Astrocyte of the spinal cord (primary cell): ENCODE measurements at regions not wholly inside any gene's neighbourhood (a gene's known extent, or its start where the extent isn't known, plus 50 kb on each side); places are given as distances from the start of the nearest gene placed in this dataset.

ENCODE experiments used
- DNase-seq: peaks from one replicate; pipeline ENCODE4 v3.0.0; 2011; ENCODE audit warnings: low read depth, low spot score
- H3K4me3 ChIP-seq: 2 replicates; pipeline ENCODE4 v1.5.1; 2011; ENCODE audit warnings: low read depth, mild to moderate bottlenecking, low read length, moderate library complexity
- in situ Hi-C: cut with HindIII; loops from 2 replicates; pipeline ENCODE4 v1.10.0; 2017; ENCODE audit warnings: low sequenced_read_pairs
- TF ChIP-seq, protein P1 (sequence below): IDR thresholded peaks from 2 replicates; pipeline ENCODE4 v1.5.1; 2012; ENCODE audit warnings: low read depth, mild to moderate bottlenecking, low read length, inconsistent platforms

DNA sequence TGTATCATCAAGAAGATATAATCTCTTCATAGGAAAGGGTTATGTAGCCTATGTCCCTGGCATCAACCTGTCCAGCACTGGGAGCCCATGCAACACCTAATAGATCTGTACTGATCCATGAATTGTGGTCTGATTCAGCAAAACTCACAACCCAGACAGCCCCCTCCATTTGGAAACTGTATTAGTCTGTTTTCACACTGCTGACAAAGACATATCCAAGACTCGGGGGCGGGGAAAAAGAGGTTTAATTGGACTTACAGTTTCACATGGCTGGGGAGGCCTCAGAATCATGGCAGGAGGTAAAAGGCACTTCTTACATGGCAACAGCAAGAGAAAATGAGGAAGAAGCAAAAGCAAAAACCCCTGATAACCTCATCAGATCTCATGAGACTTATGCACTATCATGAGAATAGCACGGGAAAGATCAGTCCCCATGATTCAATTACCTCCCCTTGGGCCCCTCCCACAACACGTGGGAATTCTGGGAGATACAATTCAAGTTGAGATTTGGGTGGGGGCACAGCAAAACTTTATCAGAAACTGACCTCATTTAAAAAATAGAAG is 83.3 kb downstream of the TRIM42 start:
- in situ Hi-C loops: no loop called here
- TF ChIP-seq, protein P1, sequence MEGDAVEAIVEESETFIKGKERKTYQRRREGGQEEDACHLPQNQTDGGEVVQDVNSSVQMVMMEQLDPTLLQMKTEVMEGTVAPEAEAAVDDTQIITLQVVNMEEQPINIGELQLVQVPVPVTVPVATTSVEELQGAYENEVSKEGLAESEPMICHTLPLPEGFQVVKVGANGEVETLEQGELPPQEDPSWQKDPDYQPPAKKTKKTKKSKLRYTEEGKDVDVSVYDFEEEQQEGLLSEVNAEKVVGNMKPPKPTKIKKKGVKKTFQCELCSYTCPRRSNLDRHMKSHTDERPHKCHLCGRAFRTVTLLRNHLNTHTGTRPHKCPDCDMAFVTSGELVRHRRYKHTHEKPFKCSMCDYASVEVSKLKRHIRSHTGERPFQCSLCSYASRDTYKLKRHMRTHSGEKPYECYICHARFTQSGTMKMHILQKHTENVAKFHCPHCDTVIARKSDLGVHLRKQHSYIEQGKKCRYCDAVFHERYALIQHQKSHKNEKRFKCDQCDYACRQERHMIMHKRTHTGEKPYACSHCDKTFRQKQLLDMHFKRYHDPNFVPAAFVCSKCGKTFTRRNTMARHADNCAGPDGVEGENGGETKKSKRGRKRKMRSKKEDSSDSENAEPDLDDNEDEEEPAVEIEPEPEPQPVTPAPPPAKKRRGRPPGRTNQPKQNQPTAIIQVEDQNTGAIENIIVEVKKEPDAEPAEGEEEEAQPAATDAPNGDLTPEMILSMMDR: no peak
- no peak for DNase-seq

DNA sequence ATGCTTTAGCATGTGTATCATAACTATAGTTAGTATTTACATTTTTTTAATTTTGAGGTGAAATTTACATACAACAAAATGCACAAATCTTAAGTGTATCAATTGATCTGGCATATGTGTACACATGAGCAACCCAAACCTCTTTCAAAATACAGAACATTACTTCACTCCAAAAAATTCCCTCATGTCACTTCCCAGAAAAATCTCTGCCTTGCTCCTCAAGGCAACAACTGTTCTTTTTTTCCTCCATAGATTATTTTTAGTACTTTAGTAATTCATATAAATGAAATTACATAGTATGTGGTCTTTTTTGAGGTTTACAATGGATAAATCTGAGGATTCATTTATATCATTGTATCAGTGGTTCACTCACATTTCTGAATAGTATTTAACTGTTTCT is 84.9 kb downstream of the TRIM42 start:
- DNase-seq: no peak
- TF ChIP-seq, protein P1: no peak
- in situ Hi-C loops: no loop called here
- no peak overlapping the region for H3K4me3 ChIP-seq

More for the DNA sequence above, 83.3 kb downstream of the TRIM42 start:
- no peak overlapping the region for H3K4me3 ChIP-seq

DNA sequence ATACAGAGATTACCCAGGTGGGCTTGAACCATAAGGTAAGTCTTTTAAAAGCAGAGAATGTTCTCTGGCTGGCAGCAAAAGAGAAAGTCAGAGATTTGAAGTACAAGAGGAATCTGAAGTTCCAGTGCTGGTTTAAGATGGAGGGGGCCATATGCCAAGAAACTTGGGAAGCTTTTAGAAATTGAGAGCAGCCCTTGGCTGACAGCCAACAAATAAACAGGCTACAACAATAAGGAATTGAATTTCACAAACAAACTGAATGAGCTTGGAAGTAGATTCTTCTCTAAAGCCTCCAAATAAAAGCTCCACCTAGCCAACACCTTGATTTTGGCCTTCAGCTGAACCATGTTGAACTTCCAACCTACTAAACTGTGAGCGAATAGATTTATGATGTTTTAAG is 85.7 kb downstream of the TRIM42 start:
- in situ Hi-C loops: no loop called here
- TF ChIP-seq, protein P1: no peak
- no peak overlapping the region for H3K4me3 ChIP-seq
- DNase-seq: no peak

DNA sequence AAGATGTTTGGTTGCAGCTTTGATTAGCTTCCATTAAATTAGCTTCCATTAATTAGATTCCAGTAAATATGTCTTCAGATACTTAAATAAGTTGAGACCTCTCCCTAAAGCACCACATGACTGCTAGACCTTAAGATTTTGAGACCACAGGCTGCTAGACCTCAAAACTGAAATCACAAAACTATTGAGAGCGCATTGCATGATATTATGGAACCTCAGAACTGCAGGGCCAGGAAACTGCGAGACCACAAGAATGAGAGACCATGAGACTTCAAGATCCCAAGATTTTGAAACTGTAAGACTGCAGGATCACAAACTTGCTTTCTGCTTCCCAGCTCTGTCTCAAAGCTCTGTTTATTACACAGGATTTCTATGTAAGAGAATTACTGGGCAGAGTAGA is 87.4 kb downstream of the TRIM42 start:
- in situ Hi-C loops: no loop called here
- no peak for DNase-seq
- TF ChIP-seq, protein P1: no peak
- no peak overlapping the region for H3K4me3 ChIP-seq

DNA sequence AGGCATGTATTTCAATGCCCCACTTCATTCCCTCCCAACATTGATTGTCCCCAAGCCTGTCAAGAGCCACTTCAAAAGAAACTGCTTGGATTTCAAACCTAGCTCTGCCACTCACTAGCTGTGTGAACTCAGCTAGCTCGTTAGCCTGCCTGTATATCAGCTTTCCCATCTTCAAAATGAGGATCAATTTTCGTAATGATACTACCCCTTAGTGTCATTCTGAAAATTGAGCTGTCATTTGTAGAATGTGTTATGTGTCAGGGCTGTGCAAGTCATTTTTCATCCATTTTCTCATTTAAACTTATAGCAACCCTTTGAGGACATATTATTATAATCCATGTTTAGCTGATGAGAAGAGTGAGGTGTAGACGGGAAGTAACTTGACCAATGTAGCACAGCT is 88.6 kb downstream of the TRIM42 start:
- no peak for DNase-seq
- TF ChIP-seq, protein P1: no peak
- in situ Hi-C loops: no loop called here

DNA sequence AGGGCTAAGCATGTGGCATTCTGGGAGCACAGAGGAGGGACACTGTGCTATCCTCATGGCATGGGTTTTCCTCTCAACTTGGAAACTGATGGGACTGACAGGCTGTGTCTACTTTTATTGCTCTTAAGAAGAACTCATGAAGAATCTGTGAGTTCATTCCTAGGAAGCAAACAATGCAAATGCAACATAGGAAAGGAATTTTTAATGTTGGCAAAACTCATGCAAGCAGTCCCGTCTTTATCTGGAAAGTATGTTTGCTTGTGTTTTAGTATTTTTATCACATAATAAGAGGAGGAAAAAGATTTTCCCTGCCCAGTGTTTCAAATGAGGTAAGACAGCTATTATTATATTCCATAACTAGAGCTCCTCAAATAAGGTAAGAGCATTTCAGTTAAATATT is 89.7 kb downstream of the TRIM42 start:
- TF ChIP-seq, protein P1: no peak
- no peak overlapping the region for H3K4me3 ChIP-seq
- in situ Hi-C loops: no loop called here
- DNase-seq: no peak

More for the DNA sequence above, 88.6 kb downstream of the TRIM42 start:
- H3K4me3 ChIP-seq: no peak overlapping the region

DNA sequence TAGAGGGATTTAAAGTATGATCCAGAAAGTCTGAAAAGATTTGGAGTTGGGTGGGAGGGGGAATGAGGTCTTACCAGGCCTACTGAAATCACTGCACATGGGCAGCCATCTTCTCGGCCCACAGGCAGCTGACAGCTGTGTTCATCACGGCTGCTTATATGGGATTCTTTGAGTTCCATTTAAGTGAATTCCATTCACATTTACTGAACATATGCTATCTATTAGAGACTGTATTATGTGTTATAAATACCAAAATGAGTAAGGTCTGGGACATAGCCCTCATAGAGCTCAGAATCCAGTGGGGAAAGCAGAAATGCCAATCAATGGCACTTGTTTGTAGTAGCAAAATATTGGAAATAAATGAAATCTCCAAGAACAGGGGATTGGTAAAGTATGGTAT is 91.1 kb downstream of the TRIM42 start:
- in situ Hi-C loops: no loop called here
- no peak overlapping the region for H3K4me3 ChIP-seq
- DNase-seq: no peak
- TF ChIP-seq, protein P1: no peak
